DMS153 (cell line): ENCODE measurements at regions not wholly inside any gene's neighbourhood (a gene's known extent, or its start where the extent isn't known, plus 50 kb on each side); places are given as distances from the start of the nearest gene placed in this dataset.
"Not testable (repeated sequence)": the region's sequence is repeated elsewhere in the genome, so short reads cannot be mapped to it uniquely, and the experiment has no call there.

Experiments used
- DNase-seq: peaks from one replicate; lab custom pipeline; 2025; lab: John Stamatoyannopoulos, UW

- DNase-seq, result no peak
Measured at GRCh38 chr9:85208666-85209065, 533.1 kb downstream of the AGTPBP1 start.

- no peak for DNase-seq
Measured at GRCh38 chr9:85204176-85204575, 534.6 kb downstream of the NTRK2 start.

GRCh38 chr9:85202596-85202995 is 533.1 kb downstream of the NTRK2 start:
- DNase-seq, result no peak

GRCh38 chr9:85200726-85201404 is 531.3 kb downstream of the NTRK2 start:
- DNase-seq, result no peak

GRCh38 chr9:85199866-85200495 is 530.5 kb downstream of the NTRK2 start:
- DNase-seq, result no peak

- DNase-seq, result no peak
Measured at GRCh38 chr9:85192750-85193149, 523.2 kb downstream of the NTRK2 start.

- no peak for DNase-seq
Measured at GRCh38 chr9:85186218-85186585, 516.7 kb downstream of the NTRK2 start.

- no peak for DNase-seq
Measured at GRCh38 chr9:85185486-85186217, 516.1 kb downstream of the NTRK2 start.

- DNase-seq, result no peak
Measured at GRCh38 chr9:85182383-85182782, 512.9 kb downstream of the NTRK2 start.

GRCh38 chr9:85178474-85178873 is 508.9 kb downstream of the NTRK2 start:
- DNase-seq, result peak; percentile 99

GRCh38 chr9:85173967-85174366 is 504.4 kb downstream of the NTRK2 start:
- no peak for DNase-seq

- no peak for DNase-seq
Measured at GRCh38 chr9:85172001-85172978, 502.8 kb downstream of the NTRK2 start.

- no peak for DNase-seq
Measured at GRCh38 chr9:85171163-85171562, 501.6 kb downstream of the NTRK2 start.

- no peak for DNase-seq
Measured at GRCh38 chr9:85168412-85168811, 498.9 kb downstream of the NTRK2 start.

GRCh38 chr9:85167146-85167545 is 497.6 kb downstream of the NTRK2 start:
- no peak for DNase-seq

- DNase-seq, result no peak
Measured at GRCh38 chr9:85163825-85164224, 494.3 kb downstream of the NTRK2 start.

- no peak for DNase-seq
Measured at GRCh38 chr9:85163415-85163814, 493.9 kb downstream of the NTRK2 start.

- DNase-seq, result no peak
Measured at GRCh38 chr9:85162822-85163221, 493.3 kb downstream of the NTRK2 start.

- DNase-seq, result not testable (repeated sequence)
Measured at GRCh38 chr9:85160944-85161343, 491.4 kb downstream of the NTRK2 start.

- DNase-seq, result no peak
Measured at GRCh38 chr9:85158512-85158911, 489.0 kb downstream of the NTRK2 start.

- DNase-seq, result no peak
Measured at GRCh38 chr9:85157772-85158171, 488.2 kb downstream of the NTRK2 start.

GRCh38 chr9:85156652-85157051 is 487.1 kb downstream of the NTRK2 start:
- no peak for DNase-seq
